ENCODE measurements at regions not wholly inside any gene's neighbourhood (a gene's known extent, or its start where the extent isn't known, plus 50 kb on each side); places are given as distances from the start of the nearest gene placed in this dataset.
"Not testable (repeated sequence)": the region's sequence is repeated elsewhere in the genome, so short reads cannot be mapped to it uniquely, and the experiment has no call there.

DNA sequence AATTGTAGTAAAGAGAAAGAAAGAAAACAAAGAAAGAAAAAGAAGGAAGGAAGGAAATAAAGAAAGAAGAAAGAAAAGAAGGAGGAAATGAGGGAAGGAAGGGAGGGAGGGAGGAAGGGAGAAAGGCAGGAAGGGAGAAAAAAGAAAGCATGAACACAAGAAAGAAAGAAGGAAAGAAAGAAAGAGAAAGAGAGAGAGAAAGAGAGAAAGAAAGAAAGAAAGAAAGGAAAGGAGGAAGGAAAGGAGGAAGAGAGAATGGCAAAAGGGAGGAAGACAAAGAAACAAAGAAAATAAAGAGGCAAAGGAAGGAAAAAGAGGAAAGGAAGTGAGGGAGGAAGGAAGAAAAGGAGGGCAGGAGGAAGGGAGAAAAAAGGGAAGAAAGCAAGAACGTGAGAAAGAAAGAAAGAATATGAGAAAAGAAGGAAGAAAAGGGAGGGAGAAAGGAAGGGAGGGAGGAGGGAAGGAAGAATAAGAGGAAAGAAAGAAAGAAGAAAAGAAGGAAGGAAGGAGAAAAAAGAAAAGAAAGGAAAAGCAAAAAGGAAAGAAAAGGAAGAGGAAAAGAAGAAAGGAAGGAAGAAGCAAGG is 2775.4 kb downstream of the RPIA start:
- not testable (repeated sequence) for H3K9me3 ChIP-seq (ENCODE audit: insufficient read depth, low read depth, low read length); H3K4me3 ChIP-seq (ENCODE audit: low read length); H3K9ac ChIP-seq (ENCODE audit: low read depth, low read length); H3K4me1 ChIP-seq (ENCODE audit: insufficient read depth, low read length); H3K27ac ChIP-seq (ENCODE audit: low read length); H3K36me3 ChIP-seq (ENCODE audit: insufficient read depth, low read depth, low read length)
- peaks cover 12% of the 10 kb centered on the region for H3K27me3 ChIP-seq (ENCODE audit: insufficient read depth, low read length)

DNA sequence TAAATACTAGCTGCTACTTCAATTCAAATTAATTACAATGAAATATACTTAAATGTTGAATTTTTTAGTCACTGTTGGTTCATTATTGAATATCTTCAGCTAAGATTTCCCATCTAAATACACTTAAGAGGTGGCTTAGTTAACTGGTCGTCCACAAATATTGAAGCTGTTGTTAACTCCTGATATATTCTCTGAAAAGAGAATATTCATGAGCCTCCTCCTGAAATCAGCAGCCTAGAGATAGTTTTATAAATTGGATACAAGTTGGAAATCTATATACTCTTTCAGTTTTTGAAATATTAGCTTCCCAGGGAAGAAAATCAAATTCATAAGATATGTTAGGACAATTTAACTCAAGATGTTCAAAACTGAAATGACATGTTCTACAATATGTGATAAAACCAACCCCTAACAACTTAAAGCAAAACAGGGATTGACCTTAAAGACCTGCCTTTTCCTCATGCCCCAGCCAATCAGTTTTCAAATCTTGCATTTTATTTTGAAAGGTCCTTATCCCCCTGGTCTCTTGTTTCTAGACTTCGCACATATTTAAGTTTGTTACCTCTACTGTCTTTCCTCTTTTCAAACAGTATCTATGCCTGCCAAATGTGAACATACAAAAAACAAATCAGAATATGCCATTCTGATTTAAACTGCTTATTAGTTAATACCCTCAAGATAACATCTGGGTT is 2784.9 kb downstream of the RPIA start:
- H3K36me3 ChIP-seq (ENCODE audit: insufficient read depth, low read depth, low read length); H3K9me3 ChIP-seq (ENCODE audit: insufficient read depth, low read depth, low read length); H3K4me3 ChIP-seq (ENCODE audit: low read length); H3K4me1 ChIP-seq (ENCODE audit: insufficient read depth, low read length); H3K27ac ChIP-seq (ENCODE audit: low read length); H3K9ac ChIP-seq (ENCODE audit: low read depth, low read length): not testable (repeated sequence)
- peaks cover 48% of the 10 kb centered on the region for H3K27me3 ChIP-seq (ENCODE audit: insufficient read depth, low read length)

DNA sequence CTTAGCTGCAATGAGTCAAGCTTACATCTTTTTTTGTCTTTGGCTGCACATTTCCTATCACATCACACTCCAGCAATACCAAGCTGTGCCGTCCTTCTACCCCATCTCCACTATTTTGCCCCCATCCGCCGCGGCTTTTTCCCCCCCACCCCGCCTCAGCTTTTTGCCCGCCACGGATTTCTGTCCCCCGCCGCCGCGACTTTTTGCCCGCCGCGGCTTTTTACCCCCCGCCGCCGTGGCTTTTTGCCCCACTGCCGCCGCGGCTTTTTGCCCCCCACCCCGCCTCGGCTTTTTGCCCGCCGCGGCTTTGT is 2785.4 kb downstream of the RPIA start:
- H3K4me3 ChIP-seq (ENCODE audit: low read length); H3K9me3 ChIP-seq (ENCODE audit: insufficient read depth, low read depth, low read length); H3K4me1 ChIP-seq (ENCODE audit: insufficient read depth, low read length); H3K36me3 ChIP-seq (ENCODE audit: insufficient read depth, low read depth, low read length); H3K27ac ChIP-seq (ENCODE audit: low read length); H3K9ac ChIP-seq (ENCODE audit: low read depth, low read length): not testable (repeated sequence)
- H3K27me3 ChIP-seq (ENCODE audit: insufficient read depth, low read length), result peaks cover 48% of the 10 kb centered on the region

DNA sequence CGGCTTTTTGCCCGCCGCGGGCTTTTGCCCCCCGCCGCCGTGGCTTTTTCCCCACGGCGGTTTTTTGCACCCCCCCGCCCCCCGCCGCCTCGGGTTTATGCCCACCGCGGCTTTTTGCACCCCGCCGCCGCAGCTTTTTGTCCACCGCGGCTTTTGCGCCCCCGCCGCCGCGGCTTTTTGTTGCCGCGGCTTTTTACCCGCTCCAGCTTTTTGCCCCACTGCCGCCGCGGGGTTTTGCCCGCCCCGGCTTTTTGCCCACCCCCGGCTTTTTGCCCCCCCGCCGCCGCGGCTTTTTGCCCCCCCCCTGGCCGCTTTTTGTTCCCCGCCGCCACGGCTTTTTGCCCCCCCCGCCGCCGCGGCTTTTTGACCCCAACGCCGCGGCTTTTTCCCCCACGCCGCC is 2785.8 kb downstream of the RPIA start:
- not testable (repeated sequence) for H3K4me1 ChIP-seq (ENCODE audit: insufficient read depth, low read length); H3K9me3 ChIP-seq (ENCODE audit: insufficient read depth, low read depth, low read length); H3K4me3 ChIP-seq (ENCODE audit: low read length); H3K27ac ChIP-seq (ENCODE audit: low read length); H3K36me3 ChIP-seq (ENCODE audit: insufficient read depth, low read depth, low read length); H3K9ac ChIP-seq (ENCODE audit: low read depth, low read length)
- peaks cover 44% of the 10 kb centered on the region for H3K27me3 ChIP-seq (ENCODE audit: insufficient read depth, low read length)

DNA sequence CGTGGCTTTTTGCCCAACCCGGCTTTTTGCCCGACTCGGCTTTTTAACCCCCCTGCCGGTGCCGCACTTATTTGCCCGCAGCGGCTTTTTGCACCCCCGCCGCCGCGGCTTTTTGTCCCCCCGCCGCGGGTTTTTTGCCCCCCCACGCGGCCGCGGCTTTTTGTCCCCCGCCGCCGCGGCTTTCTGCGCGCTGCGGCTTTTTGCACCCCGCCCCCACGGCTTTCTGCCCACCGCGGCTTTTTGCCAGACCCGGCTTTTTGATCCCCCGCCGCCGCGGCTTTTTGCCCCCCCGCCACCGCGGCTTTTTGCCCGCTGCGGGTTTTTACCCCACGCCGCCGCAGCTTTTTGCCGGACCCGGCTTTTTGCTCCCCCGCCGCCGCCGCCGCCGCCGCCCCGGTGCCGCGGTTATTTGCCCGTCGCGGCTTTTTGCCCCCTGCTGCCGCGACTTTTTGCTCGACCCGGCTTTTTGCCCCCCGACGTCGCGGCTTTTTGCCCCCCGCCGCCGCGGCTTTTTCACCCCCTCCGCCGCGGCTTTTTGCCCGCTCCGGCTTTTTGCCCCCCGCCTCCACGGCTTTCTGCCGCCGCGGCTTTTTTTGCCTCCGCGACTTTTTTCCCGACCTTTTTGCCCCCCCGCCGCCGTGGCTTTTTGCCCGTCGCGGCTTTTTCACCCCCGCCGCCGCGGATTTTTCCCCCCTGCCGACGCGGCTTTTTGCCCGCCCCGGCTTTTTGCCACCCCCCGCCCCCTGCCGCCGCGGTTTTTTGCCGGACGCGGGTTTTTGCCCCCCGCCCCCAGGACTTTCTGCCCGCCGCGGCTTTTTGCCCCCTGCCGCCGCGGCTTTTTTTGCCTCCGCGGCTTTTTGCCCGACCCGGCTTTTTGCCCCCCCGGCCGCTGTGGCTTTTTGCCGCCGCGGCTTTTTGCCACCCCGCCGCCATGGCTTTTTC is 2786.5 kb downstream of the RPIA start:
- Histone ChIP-seq H3K27me3 (ENCODE audit: insufficient read depth, low read length) (peaks cover 43% of the 10 kb centered on the region), H3K36me3 (ENCODE audit: insufficient read depth, low read depth, low read length) (no peaks in the 10 kb centered on the region), H3K9me3 (ENCODE audit: insufficient read depth, low read depth, low read length) (no peaks in the 10 kb centered on the region), H3K27ac (ENCODE audit: low read length) (no peak overlapping the region), H3K4me3 (ENCODE audit: low read length) (no peak overlapping the region; the same call in 1 of the 2 replicates), H3K4me1 (ENCODE audit: insufficient read depth, low read length) (no peaks in the 10 kb centered on the region), H3K9ac (ENCODE audit: low read depth, low read length) (no peak overlapping the region)

DNA sequence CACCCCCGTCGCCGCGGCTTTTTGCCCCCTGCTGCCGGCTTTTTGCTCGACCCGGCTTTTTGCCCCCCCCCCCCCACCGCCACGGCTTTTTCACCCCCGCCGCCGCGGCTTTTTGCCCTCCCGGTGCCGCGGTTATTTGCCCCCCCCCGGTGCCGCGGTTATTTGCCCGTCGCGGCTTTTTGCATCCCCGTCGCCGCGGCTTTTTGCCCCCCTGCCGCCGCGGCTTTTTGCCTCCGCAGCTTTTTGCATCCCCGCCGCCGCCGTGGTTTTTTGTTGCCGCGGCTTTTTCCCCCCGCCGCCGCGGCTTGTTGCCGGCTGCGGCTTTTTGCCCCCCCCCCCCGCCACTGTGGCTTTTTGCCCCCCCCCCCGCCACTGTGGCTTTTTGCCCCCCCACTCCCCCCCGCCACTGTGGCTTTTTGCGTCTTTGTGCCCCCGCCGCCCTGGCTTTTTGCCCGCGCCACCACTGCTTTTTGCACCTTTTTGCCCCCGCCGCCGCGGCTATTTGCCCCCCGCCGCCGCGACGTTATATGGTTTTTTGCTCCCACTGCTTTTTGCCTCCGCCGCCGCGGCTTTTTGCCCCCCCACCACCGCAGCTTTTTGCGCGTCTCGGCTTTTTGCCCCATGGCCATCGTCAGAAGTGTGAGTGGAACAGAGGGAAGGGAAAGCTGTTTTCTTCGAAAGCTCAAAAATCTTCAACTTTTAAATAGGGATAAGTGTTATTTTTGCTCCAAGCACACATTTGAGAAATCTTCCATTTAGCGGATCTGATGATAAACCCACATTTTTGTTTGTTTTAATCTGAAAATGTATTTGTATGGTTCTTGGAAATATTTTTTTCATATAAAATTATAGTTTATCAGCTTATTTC is 2787.6 kb downstream of the RPIA start:
- peaks cover 39% of the 10 kb centered on the region for H3K27me3 ChIP-seq (ENCODE audit: insufficient read depth, low read length)
- not testable (repeated sequence) for H3K36me3 ChIP-seq (ENCODE audit: insufficient read depth, low read depth, low read length); H3K9me3 ChIP-seq (ENCODE audit: insufficient read depth, low read depth, low read length); H3K9ac ChIP-seq (ENCODE audit: low read depth, low read length); H3K27ac ChIP-seq (ENCODE audit: low read length); H3K4me1 ChIP-seq (ENCODE audit: insufficient read depth, low read length); H3K4me3 ChIP-seq (ENCODE audit: low read length)

DNA sequence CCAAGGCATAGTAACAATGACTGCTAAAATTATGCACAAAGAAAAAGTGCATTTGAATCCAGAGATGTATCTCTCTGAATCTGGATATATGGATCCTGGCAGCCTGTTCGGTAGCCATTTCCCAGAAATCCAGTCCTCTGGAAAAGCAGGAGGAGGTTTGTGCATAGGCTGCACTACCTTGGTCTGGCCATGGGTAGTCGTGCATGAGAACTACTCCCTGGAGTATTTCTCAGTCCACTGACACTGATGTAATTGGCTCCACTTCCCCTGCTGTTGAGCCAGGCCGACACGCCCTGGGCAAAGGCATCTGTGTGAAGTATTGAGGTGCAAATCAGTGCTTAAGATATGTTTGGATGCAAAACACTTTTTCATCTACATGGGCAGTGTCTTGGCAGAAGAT is 2793.8 kb downstream of the RPIA start:
- not testable (repeated sequence) for H3K27me3 ChIP-seq (ENCODE audit: insufficient read depth, low read length); H3K9me3 ChIP-seq (ENCODE audit: insufficient read depth, low read depth, low read length); H3K4me1 ChIP-seq (ENCODE audit: insufficient read depth, low read length); H3K4me3 ChIP-seq (ENCODE audit: low read length); H3K27ac ChIP-seq (ENCODE audit: low read length); H3K36me3 ChIP-seq (ENCODE audit: insufficient read depth, low read depth, low read length); H3K9ac ChIP-seq (ENCODE audit: low read depth, low read length)

DNA sequence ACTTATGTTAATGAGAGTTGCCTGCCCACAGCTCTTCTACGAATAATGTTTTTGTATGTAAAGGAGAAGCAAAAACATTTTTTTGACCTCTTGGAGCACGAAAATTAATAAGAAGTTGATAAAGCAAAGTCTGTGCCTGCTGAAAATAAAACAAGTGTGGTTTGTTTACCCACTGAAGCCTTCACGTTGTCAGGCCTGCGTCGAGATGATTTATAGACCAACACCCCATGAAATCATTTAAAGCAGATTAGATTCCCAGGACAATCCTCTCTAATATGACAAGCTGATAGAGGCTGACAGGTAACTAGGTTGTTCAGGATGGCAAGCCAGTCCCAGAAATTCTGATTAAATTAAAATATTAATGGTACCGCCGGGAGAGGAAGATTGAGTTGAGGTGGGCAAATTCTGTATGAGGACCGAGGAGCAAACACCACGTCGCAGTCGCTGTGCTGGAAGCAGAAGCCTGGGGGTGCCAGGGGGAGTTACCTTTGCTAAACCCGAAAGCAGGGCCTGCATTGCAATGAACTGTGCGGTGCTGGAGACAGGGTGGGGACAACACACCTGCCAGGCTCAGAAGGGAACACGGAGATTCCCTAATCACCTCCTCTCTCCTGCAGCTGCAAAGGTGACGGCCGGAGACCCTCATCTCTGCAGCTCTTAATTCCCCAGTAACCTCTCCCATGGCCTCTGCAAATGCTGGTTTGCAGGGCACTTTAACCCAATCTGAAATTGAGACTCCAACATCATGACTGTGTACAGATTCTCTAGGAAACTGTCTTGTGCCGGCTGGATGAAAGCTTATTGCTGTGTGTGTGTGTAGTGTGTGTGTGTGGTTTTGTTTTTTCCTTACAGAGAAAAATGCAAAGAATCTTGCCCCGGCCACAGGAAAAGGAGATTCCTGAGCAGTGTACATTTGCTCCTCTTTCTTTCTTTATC is 2805.9 kb downstream of the RPIA start:
- not testable (repeated sequence) for H3K9ac ChIP-seq (ENCODE audit: low read depth, low read length); H3K27me3 ChIP-seq (ENCODE audit: insufficient read depth, low read length); H3K9me3 ChIP-seq (ENCODE audit: insufficient read depth, low read depth, low read length); H3K27ac ChIP-seq (ENCODE audit: low read length); H3K4me1 ChIP-seq (ENCODE audit: insufficient read depth, low read length); H3K36me3 ChIP-seq (ENCODE audit: insufficient read depth, low read depth, low read length); H3K4me3 ChIP-seq (ENCODE audit: low read length)

DNA sequence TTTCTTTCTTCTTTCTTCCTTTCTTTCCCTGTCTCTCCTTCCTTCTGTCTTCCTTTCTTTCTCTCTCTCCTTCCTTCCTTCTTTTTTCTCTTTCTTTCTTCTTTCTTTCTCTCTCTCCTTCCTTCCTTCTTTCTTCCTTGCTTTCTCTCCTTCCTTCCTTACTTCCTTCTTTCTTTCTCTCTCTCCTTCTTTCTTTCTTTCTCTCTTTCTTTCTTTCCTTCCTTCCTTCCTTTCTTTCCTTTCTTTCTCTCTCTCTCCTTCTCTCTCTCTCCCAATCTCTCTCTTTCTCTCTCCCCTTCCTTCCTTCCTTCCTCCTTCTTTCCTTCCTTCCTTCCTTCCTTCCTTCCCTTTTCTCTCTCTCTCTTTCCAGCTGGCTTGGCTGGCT is 2806.6 kb downstream of the RPIA start:
- not testable (repeated sequence) for H3K27me3 ChIP-seq (ENCODE audit: insufficient read depth, low read length); H3K9ac ChIP-seq (ENCODE audit: low read depth, low read length); H3K9me3 ChIP-seq (ENCODE audit: insufficient read depth, low read depth, low read length); H3K4me3 ChIP-seq (ENCODE audit: low read length); H3K36me3 ChIP-seq (ENCODE audit: insufficient read depth, low read depth, low read length); H3K4me1 ChIP-seq (ENCODE audit: insufficient read depth, low read length); H3K27ac ChIP-seq (ENCODE audit: low read length)

DNA sequence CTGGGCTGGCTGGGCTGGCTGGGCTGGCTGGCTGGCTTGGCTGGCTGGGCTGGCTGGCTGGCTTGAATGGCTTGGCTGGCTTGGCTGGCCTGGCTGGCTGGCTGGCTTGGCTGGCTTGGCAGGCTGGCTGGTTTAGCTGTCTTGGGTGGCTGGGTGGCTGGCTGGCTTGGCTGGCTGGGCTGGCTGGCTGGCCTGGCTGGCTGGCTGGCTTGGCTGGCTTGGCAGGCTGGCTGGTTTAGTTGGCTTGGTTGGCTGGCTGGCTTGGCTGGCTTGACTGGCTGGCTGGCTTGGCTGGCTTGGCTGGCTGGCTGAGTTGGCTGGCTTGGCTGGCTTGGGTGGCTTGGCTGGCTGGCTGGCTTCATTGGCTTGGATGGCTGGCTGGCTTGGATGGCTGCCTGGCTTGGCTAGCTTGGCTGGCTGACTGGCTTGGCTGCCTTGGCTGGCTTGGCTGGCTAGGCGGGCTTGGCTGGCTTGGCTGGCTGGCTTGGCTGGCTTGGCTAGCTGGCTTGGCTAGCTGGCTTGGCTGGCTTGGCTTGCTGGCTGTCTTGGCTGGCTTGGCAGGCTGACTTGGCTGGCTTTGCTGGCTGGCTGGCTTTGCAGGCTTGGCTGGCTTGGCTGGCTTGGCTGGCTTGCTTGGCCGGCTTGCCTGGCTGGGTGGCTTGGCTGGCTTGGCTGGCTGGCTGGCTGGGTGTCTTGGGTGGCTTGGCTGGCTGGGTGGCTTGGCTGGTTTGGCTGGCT is 2807.2 kb downstream of the RPIA start:
- H3K36me3 ChIP-seq (ENCODE audit: insufficient read depth, low read depth, low read length); H3K27me3 ChIP-seq (ENCODE audit: insufficient read depth, low read length); H3K4me1 ChIP-seq (ENCODE audit: insufficient read depth, low read length); H3K9ac ChIP-seq (ENCODE audit: low read depth, low read length); H3K4me3 ChIP-seq (ENCODE audit: low read length); H3K9me3 ChIP-seq (ENCODE audit: insufficient read depth, low read depth, low read length); H3K27ac ChIP-seq (ENCODE audit: low read length): not testable (repeated sequence)
